ENCODE measurements at regions not wholly inside any gene's neighbourhood (a gene's known extent, or its start where the extent isn't known, plus 50 kb on each side); places are given as distances from the start of the nearest gene placed in this dataset.
"Not testable (repeated sequence)": the region's sequence is repeated elsewhere in the genome, so short reads cannot be mapped to it uniquely, and the experiment has no call there.

- not testable (repeated sequence) for DNase-seq (ENCODE audit: low spot score)
These were observed 50.8 kb upstream of the GRIN2B start for GRCh38 chr12:14032191-14032590.

DNA sequence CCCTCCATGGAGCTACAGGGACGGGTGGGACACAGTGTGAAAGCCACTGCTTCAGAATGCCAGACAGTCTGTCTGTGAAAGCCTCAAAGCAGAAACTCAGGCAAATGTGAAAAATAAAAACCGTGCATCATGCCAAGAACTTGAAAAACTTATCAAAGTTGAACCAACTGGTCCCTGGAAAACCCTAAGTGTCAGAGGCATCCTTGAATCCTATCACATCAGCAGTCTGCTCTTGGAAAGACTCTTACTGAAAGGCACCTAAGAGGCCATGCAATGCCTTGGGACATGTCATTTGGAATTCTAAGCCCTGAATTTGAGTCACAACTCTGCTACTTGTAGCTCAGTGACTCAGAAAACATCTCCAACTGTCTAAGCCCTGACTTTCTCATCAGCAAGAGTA is 62.4 kb upstream of the GRIN2B start:
- no peak for DNase-seq (ENCODE audit: low spot score)

DNA sequence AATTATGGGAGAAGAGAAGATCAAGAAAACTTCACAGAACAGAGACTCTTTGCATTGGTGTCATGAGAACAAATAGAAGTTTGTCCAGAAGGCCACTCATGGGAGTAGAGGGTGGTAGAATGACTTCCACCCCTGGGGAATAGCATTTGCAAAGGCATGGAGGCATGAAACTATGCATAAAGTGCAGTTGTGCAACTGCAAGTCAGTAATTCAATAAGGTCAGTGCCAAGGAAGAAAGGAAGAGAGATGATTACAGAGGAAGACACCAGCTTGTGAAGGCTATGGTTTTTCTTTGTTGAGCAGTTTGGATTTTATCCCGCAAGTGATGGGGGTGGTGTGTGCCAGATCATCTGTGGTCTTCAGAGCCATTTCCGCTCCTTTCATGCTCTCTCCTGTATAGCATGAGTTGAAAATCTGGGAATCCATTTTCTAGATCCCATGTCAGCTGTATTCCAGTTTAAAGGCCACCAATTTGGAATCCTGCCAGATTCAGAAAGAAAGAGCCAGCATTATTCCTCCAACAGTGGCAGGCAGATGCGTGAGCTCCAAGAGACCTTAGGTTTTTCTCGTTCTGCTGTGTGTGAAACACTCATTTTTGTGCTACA is 67.6 kb upstream of the GRIN2B start:
- no peak for DNase-seq (ENCODE audit: low spot score)

GRCh38 chr12:14057895-14058294 is 76.5 kb upstream of the GRIN2B start:
- DNase-seq (ENCODE audit: low spot score), result no peak

- no peak for DNase-seq (ENCODE audit: low spot score)
These were observed 77.3 kb upstream of the GRIN2B start for GRCh38 chr12:14058717-14059116.

GRCh38 chr12:14059548-14059947 is 78.1 kb upstream of the GRIN2B start:
- DNase-seq (ENCODE audit: low spot score), result no peak

- DNase-seq (ENCODE audit: low spot score), result no peak
These were observed 84.2 kb upstream of the GRIN2B start for GRCh38 chr12:14065616-14066015.

DNA sequence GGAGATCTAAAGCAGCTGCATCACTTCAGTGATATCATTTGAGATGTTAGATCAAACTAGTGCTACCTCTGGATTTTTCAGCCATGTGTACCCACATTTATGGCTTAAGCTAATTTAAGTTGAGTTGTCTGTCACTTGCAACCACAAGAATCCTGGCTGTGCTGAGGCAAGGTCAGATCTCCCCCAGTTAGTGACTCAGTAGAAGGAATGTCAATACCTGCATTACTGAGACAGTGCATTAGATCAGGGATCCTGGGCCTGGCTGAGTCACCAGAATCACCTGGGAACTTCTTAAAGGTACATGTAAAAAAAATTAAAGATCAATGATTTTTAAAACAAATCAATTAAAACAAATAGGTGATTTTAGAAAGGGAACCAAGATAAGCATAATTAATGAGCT is 84.6 kb upstream of the GRIN2B start:
- no peak for DNase-seq (ENCODE audit: low spot score)

GRCh38 chr12:14068961-14069360 is 87.6 kb upstream of the GRIN2B start:
- no peak for DNase-seq (ENCODE audit: low spot score)

GRCh38 chr12:14071833-14072232 is 90.4 kb upstream of the GRIN2B start:
- DNase-seq (ENCODE audit: low spot score), result no peak

GRCh38 chr12:14072987-14073386 is 91.6 kb upstream of the GRIN2B start:
- no peak for DNase-seq (ENCODE audit: low spot score)

- DNase-seq (ENCODE audit: low spot score), result no peak
These were observed 94.5 kb upstream of the GRIN2B start for GRCh38 chr12:14075797-14076393.

- no peak for DNase-seq (ENCODE audit: low spot score)
These were observed 95.1 kb upstream of the GRIN2B start for GRCh38 chr12:14076538-14076937.

DNA sequence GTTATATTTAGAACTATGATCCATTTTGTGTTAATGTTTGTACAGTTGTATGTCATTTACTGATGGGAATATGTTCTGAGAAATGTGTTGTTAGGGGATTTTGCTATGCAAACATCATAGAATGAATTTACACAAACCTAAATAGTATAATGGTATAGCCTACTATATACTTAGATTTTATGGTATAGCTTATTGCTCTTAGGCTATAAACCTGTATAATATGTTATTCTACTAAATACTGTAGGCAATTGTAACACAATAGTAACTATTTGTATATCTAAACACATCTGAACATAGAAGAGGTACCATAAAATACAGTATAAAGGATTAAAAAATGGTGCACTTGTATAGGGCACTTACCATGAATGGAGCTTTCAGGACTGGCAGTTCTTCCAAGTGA is 105.4 kb upstream of the GRIN2B start:
- no peak for DNase-seq (ENCODE audit: low spot score)

DNA sequence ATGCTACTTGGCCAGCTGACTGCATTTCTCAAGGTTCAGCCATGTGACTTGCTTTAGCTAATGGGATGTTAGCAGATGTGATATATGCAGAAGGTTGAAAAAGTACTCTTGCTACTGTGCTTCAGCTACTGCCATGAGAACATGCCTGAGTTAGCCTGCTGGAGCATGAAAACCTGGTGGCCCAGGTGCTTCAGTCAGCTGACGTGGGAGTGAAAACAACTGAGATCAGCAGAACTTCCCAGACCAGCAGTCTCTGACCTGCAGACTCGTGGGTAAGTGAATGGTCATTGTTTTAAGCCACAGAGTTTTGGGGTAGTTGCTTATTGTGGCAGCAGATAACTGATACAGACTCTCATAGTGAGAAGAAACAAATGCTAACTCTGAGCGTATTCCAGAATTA is 118.6 kb upstream of the GRIN2B start:
- no peak for DNase-seq (ENCODE audit: low spot score)

DNA sequence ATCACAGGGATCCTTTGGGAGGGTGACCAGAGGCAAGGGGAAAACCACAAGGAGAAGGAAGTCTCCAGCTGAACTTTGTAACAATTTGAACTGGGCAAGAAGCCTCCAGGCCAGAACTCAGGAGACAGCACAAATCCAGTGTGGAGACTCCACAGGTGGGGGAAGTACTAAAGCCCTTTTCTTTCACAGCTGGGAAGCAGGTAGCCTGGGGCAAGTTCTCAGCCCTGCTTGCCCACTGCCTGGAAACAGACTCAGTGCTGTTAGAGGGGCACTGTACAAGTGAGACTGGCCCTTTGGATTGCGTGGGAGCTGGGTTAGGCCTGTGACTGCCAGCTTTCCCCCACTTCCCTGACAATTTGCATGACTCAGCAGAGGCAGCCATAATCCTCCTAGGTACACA is 120.2 kb upstream of the GRIN2B start:
- DNase-seq (ENCODE audit: low spot score), result not testable (repeated sequence)

DNA sequence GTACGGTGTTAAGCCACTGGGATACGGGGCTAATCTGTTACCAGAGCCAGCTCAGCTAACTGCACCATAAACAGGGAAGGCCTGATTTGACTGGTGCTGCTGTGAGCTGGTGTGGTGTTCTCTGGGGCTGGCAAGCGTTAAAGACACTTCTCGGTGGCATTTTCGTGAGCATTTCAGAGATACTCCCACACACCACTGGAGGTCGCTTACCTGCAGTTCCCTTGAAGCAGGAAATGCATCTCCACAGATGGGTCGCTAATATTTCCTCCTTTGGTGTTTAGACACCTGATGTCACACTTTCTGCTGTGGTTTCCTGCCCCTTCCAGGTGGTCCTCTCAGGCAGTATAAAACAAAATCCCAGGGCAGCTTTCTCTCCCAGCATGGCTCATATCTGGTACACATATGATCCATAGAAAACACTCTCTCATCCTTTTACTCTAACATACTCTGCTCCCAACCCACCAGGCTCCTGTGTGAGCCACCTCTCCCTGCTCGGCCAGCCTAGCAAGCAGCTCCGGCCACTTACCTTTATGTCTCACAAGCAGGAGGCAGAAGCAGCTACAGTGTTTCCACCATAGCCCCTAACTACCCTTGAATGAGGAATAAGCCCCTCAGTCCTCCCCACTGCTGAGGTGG is 129.9 kb upstream of the GRIN2B start:
- no peak for DNase-seq (ENCODE audit: low spot score)

GRCh38 chr12:14113031-14113430 is 131.6 kb upstream of the GRIN2B start:
- DNase-seq (ENCODE audit: low spot score), result no peak

GRCh38 chr12:14126692-14127091 is 145.3 kb upstream of the GRIN2B start:
- DNase-seq (ENCODE audit: low spot score), result no peak

GRCh38 chr12:14129611-14130195 is 148.3 kb upstream of the GRIN2B start:
- no peak for DNase-seq (ENCODE audit: low spot score)

DNA sequence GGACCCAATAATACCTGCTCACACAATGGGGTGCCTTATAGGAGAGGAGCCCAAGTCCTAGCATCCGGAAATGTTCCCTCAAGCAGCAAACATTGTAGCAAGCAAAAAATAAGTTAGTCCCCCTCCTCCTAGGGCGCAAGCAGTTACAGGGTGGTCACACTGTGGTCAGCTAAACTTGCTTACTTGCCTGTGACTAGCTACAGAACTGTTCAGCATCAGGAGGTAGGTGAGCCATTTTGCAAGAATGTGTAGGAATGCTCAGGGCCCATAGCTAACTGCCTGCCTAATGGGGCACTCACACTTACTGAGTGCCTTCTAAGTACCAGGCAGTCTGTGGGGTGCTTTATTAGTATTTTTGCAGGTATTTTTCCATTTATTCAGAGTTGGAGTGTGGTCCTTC is 154.6 kb upstream of the GRIN2B start:
- DNase-seq (ENCODE audit: low spot score), result no peak

GRCh38 chr12:14138495-14138894 is 157.1 kb upstream of the GRIN2B start:
- no peak for DNase-seq (ENCODE audit: low spot score)

DNA sequence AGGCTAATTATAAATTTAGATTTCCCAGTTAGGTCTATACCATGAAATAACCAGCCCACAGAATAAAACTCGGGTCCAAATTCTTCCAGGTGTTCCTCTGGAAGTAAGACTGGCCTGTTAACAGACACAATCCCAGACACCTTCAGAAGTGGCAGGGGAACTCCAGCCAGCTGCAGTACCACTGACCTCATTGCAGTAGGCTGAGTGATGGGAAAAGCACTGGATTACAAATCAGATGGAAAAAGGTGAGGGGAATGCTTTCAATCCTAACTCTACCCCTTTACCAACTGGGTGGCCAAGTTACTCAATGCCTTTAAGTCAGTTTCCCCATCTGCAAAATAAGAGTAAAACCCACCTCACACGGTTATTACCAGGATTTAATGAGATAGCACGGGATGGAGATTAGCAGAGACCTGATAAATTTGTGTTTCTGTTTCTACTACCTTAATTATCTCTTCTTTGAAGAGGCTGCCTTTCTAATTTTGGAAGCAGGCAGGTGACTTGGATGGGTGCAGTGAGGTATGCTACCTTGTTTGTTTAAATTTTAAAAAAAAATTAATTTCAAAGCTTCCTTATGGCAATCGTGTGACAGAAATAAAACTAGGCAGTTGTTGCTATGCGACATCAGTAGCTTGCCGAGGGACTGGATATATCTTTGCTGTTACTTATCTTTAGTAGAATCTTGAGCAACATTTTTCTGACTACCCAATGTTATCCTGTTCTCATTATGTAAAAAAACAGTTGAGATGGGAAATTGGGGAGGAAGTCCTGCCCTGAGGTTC is 167.3 kb upstream of the GRIN2B start:
- DNase-seq (ENCODE audit: low spot score), result no peak
